ENCODE measurements at regions not wholly inside any gene's neighbourhood (a gene's known extent, or its start where the extent isn't known, plus 50 kb on each side); places are given as distances from the start of the nearest gene placed in this dataset.

- Histone ChIP-seq H3K4me1 (no peaks in the 10 kb centered on the region), H3K4me3 (no peak overlapping the region), H3K27me3 (peaks cover 0 to 25% (median 0%) of the 10 kb centered on the region in 3 donors), H3K27ac (no peak overlapping the region), H3K9me3 (no peaks in the 10 kb centered on the region), H3K36me3 (no peaks in the 10 kb centered on the region)
- DNase-seq = no peak
- TF ChIP-seq, protein P1, sequence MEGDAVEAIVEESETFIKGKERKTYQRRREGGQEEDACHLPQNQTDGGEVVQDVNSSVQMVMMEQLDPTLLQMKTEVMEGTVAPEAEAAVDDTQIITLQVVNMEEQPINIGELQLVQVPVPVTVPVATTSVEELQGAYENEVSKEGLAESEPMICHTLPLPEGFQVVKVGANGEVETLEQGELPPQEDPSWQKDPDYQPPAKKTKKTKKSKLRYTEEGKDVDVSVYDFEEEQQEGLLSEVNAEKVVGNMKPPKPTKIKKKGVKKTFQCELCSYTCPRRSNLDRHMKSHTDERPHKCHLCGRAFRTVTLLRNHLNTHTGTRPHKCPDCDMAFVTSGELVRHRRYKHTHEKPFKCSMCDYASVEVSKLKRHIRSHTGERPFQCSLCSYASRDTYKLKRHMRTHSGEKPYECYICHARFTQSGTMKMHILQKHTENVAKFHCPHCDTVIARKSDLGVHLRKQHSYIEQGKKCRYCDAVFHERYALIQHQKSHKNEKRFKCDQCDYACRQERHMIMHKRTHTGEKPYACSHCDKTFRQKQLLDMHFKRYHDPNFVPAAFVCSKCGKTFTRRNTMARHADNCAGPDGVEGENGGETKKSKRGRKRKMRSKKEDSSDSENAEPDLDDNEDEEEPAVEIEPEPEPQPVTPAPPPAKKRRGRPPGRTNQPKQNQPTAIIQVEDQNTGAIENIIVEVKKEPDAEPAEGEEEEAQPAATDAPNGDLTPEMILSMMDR (IDR thresholded peaks at IDR 0.05) = no peak
- WGBS, 2 donors = 75 to 80% methylated on average over 16 of the region's 16 CpGs
- intact Hi-C loops (cut with DNase I) = no loop called here
Observed at GRCh38 chr11:71112990-71113389, 139.4 kb downstream of the SHANK2 start.

GRCh38 chr11:71112454-71112853 lies 139.9 kb downstream of the SHANK2 start:
- DNase-seq = no peak
- TF ChIP-seq POLR2AphosphoS5 (IDR thresholded peaks at IDR 0.05) = no peak
- no peak for TF ChIP-seq EP300 (IDR thresholded peaks at IDR 0.05)
- TF ChIP-seq, protein P1 (IDR thresholded peaks at IDR 0.05) = no peak
- no peak for TF ChIP-seq POLR2A (IDR thresholded peaks at IDR 0.05)

DNA sequence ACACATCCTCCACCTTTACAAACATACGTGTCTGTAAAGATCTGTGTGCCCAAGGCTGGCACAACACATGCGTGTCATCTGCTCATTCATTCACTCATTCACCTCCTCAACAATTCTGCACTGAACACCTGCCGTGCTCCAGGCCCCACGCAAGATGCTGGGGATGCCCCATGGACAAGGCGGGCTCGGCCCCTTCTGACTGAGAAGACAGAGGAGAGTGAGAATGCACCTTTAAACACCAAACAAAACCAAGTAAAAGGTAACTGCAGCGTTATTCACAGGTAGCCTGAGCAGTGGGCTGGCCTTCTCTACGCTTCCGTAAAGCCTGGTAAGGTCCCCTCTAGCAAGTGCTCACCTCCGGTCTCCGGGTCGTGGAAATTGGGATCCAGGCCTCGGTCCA lies 142.8 kb downstream of the SHANK2 start:
- no peaks in the 10 kb centered on the region for H3K9me3 ChIP-seq
- no peak for DNase-seq
- 96% methylated on average over 13 of the region's 13 CpGs for WGBS, 2 donors

More at GRCh38 chr11:71112454-71112853, 139.9 kb downstream of the SHANK2 start:
- intact Hi-C loops (cut with DNase I) = no loop called here
- H3K9me3 ChIP-seq = no peaks in the 10 kb centered on the region
- WGBS, 2 donors = 70 to 84% methylated on average over 9 of the region's 9 CpGs
- H3K27me3 ChIP-seq = peaks cover 0 to 25% (median 0%) of the 10 kb centered on the region in 3 donors
- H3K36me3 ChIP-seq = no peaks in the 10 kb centered on the region
- H3K4me3 ChIP-seq = no peak overlapping the region
- H3K4me1 ChIP-seq = no peaks in the 10 kb centered on the region
- H3K27ac ChIP-seq = no peak overlapping the region

GRCh38 chr11:71109186-71109585 lies 143.2 kb downstream of the SHANK2 start:
- Histone ChIP-seq H3K27ac (no peak overlapping the region), H3K27me3 (peaks cover 0 to 16% (median 0%) of the 10 kb centered on the region in 3 donors), H3K9me3 (no peaks in the 10 kb centered on the region), H3K36me3 (no peaks in the 10 kb centered on the region), H3K4me1 (no peaks in the 10 kb centered on the region), H3K4me3 (no peak overlapping the region)
- intact Hi-C loops (cut with DNase I) = no loop called here
- no peak for TF ChIP-seq POLR2AphosphoS5 (IDR thresholded peaks at IDR 0.05)
- no peak for TF ChIP-seq EP300 (IDR thresholded peaks at IDR 0.05)
- TF ChIP-seq, protein P1 (IDR thresholded peaks at IDR 0.05) = no peak
- no peak for TF ChIP-seq POLR2A (IDR thresholded peaks at IDR 0.05)
- WGBS, 2 donors = 96 to 98% methylated on average over 9 of the region's 9 CpGs
- no peak for DNase-seq

More for the DNA sequence above, 142.8 kb downstream of the SHANK2 start:
- intact Hi-C loops (cut with DNase I) = no loop called here
- H3K27ac ChIP-seq = no peak overlapping the region
- no peak overlapping the region for H3K4me3 ChIP-seq
- TF ChIP-seq, protein P1 (IDR thresholded peaks at IDR 0.05) = no peak
- no peak for TF ChIP-seq EP300 (IDR thresholded peaks at IDR 0.05)
- TF ChIP-seq POLR2A (IDR thresholded peaks at IDR 0.05) = no peak
- TF ChIP-seq POLR2AphosphoS5 (IDR thresholded peaks at IDR 0.05) = no peak
- H3K4me1 ChIP-seq = no peaks in the 10 kb centered on the region
- H3K27me3 ChIP-seq = peaks cover 0 to 18% (median 0%) of the 10 kb centered on the region in 3 donors
- H3K36me3 ChIP-seq = no peaks in the 10 kb centered on the region

All from sigmoid colon (tissue), 6 donors.